NT2/D1 (cell line): ENCODE measurements at regions not wholly inside any gene's neighbourhood (a gene's known extent, or its start where the extent isn't known, plus 50 kb on each side); places are given as distances from the start of the nearest gene placed in this dataset.

Experiments
- DNase-seq: peaks from one replicate; pipeline ENCODE4 v3.0.0-alpha.2; 2011; ENCODE audit warnings: low read depth, low spot score
- H3K27me3 ChIP-seq: 2 replicates; pipeline ENCODE4 v1.6.0; 2011; ENCODE audit warnings: mild to moderate bottlenecking; ENCODE audit not compliant: insufficient read length, insufficient read depth
- H3K36me3 ChIP-seq: 2 replicates; pipeline ENCODE4 v1.6.1; 2011; ENCODE audit warnings: mild to moderate bottlenecking, low read length, mixed read lengths; ENCODE audit not compliant: insufficient read depth, insufficient read length
- H3K4me1 ChIP-seq: 2 replicates; pipeline ENCODE4 v1.5.1; 2011; ENCODE audit not compliant: insufficient read depth, insufficient read length
- H3K4me3 ChIP-seq: 2 replicates; pipeline ENCODE4 v1.5.1; 2011; ENCODE audit warnings: low read depth; ENCODE audit not compliant: insufficient read length
- H3K9ac ChIP-seq: 2 replicates; pipeline ENCODE4 v1.6.0; 2011; ENCODE audit warnings: low read depth; ENCODE audit not compliant: insufficient read length
- H3K9me3 ChIP-seq: 2 replicates; pipeline ENCODE4 v1.5.1; 2011; ENCODE audit warnings: mild to moderate bottlenecking, low read length; ENCODE audit not compliant: insufficient read depth
- SUZ12 ChIP-seq: IDR thresholded peaks from 2 replicates; pipeline ENCODE4 v1.6.1; 2011; ENCODE audit not compliant: insufficient read length, insufficient read depth; ENCODE audit errors: extremely low read depth
- YY1 ChIP-seq: IDR thresholded peaks from 2 replicates; pipeline ENCODE4 v1.6.1; 2011; ENCODE audit not compliant: insufficient read length, insufficient read depth
- ZNF274 ChIP-seq: IDR thresholded peaks from 2 replicates; pipeline ENCODE4 v1.6.1; 2011; ENCODE audit warnings: mild to moderate bottlenecking, low read depth, low read length

DNA sequence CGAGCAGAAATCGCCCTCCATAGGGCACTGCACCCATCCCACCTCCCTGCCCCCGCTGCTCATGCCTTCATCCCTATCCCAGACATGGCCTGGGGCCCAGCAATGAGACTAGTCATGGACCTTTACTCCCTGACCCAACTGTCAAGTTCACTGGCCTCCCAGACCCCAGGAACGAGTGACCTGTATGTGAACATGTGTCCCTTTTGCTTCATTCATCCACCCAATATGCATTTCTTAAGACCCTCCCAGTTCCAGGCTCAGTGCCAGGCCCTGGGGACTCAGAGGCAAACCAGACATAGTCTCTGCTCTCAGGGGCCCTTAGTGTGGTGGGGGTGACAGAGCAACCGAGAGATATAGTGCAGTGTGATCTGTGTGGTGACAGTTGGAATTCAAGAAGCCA lies 67.0 kb downstream of the EFNB1 start:
- Histone ChIP-seq H3K9ac (peak overlapping the region; percentile 1), H3K4me3 (no peak overlapping the region), H3K27me3 (peaks cover 29% of the 10 kb centered on the region), H3K9me3 (no peaks in the 10 kb centered on the region), H3K36me3 (no peaks in the 10 kb centered on the region), H3K4me1 (peaks cover 41% of the 10 kb centered on the region)
- no peak for TF ChIP-seq YY1
- TF ChIP-seq ZNF274 = no peak
- no peak for TF ChIP-seq SUZ12
- DNase-seq = no peak

DNA sequence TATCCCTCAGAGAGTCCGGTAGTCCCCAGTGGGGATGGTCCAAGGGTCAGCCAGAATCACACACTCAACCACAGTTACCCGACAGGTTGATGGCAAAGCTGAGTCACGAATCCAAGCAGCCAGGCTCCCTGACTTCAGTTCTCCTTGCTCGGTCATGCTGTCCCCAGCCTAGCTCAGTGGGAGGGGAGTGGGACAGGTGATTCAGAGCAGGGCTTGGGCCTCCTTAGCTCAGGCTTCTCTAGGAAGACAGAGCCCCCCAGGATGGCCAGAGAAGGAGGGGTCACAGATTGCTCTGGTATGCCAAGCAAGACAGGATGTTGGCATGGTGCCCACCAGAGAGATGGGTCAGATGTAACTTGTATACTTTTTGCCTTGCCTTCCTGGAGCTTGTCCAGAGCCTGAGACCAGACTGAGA lies 66.5 kb downstream of the EFNB1 start:
- TF ChIP-seq SUZ12 (no peak), YY1 (no peak), ZNF274 (no peak)
- H3K4me1 ChIP-seq = peaks cover 41% of the 10 kb centered on the region
- H3K27me3 ChIP-seq = peaks cover 31% of the 10 kb centered on the region
- H3K9me3 ChIP-seq = no peaks in the 10 kb centered on the region
- H3K4me3 ChIP-seq = no peak overlapping the region
- H3K36me3 ChIP-seq = no peaks in the 10 kb centered on the region
- peak overlapping the region; percentile 72 for H3K9ac ChIP-seq
- DNase-seq = no peak

DNA sequence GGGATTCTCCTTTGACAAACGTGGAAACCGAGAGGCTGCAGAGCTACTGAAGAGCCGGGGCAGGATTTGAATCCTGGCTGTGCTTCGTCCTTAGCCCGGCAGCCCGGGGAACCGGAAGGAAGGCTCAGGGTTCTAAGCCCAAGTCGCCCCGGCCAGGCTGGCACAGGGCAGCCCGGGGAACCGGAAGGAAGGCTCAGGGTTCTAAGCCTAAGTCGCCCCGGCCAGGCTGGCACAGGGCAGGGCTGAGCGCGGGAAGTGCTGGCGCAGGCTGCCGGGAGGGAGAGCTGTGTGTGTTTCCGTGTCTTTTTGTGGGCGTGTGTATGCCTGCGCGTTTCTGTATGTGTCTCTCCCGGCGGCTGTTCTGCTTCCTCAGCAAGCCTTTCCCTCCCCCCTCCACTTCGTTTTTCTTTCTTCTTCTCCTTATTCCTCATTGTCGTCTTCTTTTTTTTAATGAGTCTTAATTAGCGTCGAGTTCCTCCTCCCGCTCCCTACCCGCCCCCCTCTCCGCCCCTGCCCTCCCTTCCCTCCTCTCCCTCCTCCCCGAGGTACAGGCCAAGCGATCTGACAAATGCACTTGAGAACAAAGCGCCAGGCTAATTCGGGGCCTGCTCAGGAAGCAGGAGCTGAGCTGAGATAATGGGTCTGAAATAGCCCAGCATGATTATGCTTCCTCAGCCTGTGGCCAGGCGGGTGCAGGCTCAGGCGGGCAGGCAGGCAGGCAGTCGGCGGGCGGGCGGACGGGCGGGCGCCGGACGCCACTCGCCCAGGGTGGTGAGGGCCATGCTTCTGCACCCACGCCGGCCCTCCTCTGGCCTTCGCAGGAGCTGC lies 65.9 kb downstream of the EFNB1 start:
- DNase-seq = peak; percentile 72
- TF ChIP-seq SUZ12 (no peak), ZNF274 (no peak), YY1 (no peak)
- Histone ChIP-seq H3K9me3 (no peaks in the 10 kb centered on the region), H3K9ac (peak overlapping the region; percentile 72), H3K36me3 (no peaks in the 10 kb centered on the region), H3K4me3 (peak overlapping the region; percentile 15), H3K27me3 (peaks cover 37% of the 10 kb centered on the region), H3K4me1 (peaks cover 41% of the 10 kb centered on the region)

DNA sequence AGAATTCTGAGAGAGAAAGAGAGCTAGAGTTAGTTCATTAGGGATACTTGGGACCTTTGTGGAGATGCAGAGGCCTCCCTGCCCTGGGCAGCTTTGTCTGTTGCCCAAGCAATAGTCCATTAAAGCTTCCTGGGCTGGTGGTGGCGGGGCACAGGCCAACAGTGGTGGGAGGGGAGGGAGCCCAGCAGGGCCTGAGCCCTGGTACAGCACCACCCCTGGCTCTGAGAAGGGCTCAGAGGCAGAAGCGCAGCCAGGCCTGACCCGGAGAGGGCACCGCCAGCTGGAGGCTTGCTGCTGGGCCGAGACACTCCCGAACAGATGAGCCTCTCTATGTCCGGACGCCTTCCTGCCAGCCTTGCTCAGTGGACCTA lies 65.3 kb downstream of the EFNB1 start:
- Histone ChIP-seq H3K27me3 (peaks cover 43% of the 10 kb centered on the region), H3K4me1 (peaks cover 38% of the 10 kb centered on the region), H3K9me3 (no peaks in the 10 kb centered on the region), H3K4me3 (no peak overlapping the region), H3K9ac (peak overlapping the region; percentile 70), H3K36me3 (no peaks in the 10 kb centered on the region)
- TF ChIP-seq SUZ12 (no peak), ZNF274 (no peak), YY1 (no peak)
- no peak for DNase-seq

DNA sequence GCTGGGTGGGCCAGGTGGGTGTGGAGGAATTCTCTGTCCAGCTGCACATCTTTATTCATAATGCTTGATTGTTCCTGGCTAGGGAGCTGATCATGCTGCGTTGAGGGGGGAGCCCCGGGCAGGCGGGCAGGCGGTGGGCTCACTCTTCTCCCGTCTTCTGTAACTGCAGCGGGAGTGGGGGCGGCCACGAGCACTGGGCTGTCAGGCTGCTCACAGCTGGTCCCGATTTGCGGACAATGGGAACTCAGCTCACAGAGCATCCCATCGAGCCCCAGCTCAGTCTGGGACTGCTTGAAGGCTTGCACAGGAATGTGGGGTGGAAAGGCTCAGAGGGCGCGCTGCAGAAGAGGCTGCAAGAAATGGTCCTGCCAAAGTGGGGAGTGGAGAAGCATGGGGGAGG lies 63.8 kb downstream of the EFNB1 start:
- H3K4me3 ChIP-seq = no peak overlapping the region
- TF ChIP-seq YY1 = no peak
- no peak for TF ChIP-seq SUZ12
- no peak for TF ChIP-seq ZNF274
- no peaks in the 10 kb centered on the region for H3K9me3 ChIP-seq
- H3K36me3 ChIP-seq = no peaks in the 10 kb centered on the region
- H3K4me1 ChIP-seq = peaks cover 35% of the 10 kb centered on the region
- peaks cover 55% of the 10 kb centered on the region for H3K27me3 ChIP-seq
- peak overlapping the region; percentile 64 for H3K9ac ChIP-seq
- no peak for DNase-seq

DNA sequence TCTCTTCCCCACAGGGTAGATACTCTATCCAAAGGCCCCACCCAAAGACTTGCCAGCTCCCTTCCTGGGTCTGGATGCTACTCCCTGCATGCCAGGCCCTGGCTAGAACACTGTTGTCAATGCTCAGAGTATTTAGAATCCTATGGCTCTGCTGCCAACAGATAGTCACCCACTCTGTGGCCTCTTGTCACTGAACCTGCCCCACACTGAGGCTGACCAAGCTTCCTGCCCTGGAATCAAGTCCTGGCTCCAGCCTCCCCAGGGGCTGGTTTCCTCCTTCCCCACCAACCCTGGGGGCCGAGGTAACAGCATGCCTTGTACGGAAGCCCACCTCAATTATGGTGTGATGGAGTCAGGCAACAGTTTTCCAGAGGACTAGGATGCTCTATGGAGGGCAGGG lies 63.3 kb downstream of the EFNB1 start:
- Histone ChIP-seq H3K9ac (no peak overlapping the region), H3K4me1 (peaks cover 31% of the 10 kb centered on the region), H3K9me3 (no peaks in the 10 kb centered on the region), H3K4me3 (no peak overlapping the region), H3K27me3 (peaks cover 60% of the 10 kb centered on the region), H3K36me3 (no peaks in the 10 kb centered on the region)
- TF ChIP-seq ZNF274 (no peak), SUZ12 (no peak), YY1 (no peak)
- no peak for DNase-seq
